ENCODE measurements at regions not wholly inside any gene's neighbourhood (a gene's known extent, or its start where the extent isn't known, plus 50 kb on each side); places are given as distances from the start of the nearest gene placed in this dataset.

- TF ChIP-seq PHF8 (conservative IDR thresholded peaks at IDR 0.05; ENCODE audit: low read depth, low read length) (no peak), RXRA (IDR thresholded peaks at IDR 0.05; ENCODE audit: insufficient read depth, low read depth, low read length) (no peak), EGR1 (IDR thresholded peaks at IDR 0.05; ENCODE audit: borderline replicate concordance, low read depth, low read length) (no peak), BRCA1 (IDR thresholded peaks at IDR 0.05; ENCODE audit: low read depth, low read length) (no peak)
Measured at GRCh38 chr15:56794553-56795329, 61.4 kb upstream of the ZNF280D start (continued).
